GM18861 (cell line): ENCODE measurements at regions not wholly inside any gene's neighbourhood (a gene's known extent, or its start where the extent isn't known, plus 50 kb on each side); places are given as distances from the start of the nearest gene placed in this dataset.

Experiments
- ATAC-seq: cut with Tn5 transposase; IDR thresholded peaks from one replicate; pipeline ENCODE4 v1.9.1; 2021; ENCODE audit not compliant: unreplicated experiment

- ATAC-seq: no peak
Observed at GRCh38 chr7:17016402-17017010, 134.7 kb upstream of the AGR3 start.

- ATAC-seq: no peak
Observed at GRCh38 chr7:17019106-17019505, 137.3 kb upstream of the AGR3 start.

DNA sequence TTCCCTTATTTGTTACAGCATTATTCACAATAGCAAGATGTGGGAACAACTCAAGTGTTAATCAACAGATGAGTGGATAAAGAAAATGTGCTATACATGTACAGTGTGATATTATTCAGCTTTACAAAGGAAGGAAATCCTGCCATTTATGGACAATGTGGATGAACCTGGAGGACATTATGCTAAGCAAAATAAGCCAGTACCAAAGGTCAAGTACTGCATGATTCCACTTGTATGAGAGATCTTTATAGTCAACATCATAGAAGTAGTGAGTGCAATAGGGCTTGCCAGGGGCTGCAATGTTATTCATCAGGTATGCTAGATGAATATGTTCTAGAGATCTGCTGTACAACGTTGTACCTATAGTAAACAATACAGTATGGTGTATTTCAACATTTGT, 138.5 kb upstream of the AGR3 start:
- ATAC-seq: no peak

- no peak for ATAC-seq
Observed at GRCh38 chr7:17021205-17021604, 139.4 kb upstream of the AGR3 start.

DNA sequence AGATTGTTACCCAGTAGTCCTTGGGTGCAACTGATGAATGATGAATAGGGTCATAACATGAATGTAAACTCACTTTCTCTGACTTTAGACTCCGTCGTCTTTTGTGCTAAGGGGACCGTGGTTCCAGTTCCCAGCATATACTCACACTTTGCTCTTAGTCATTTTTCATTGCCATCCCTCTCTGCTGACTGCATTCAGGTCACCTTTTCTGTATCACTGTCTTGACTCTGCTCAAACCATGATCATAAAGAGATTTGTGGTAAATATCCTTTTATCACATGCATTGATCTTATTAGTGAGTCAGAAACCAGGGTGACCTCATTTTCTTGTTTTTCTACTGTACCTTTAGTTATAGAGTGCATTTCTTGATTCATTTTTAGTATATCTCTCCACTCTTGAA, 141.1 kb upstream of the AGR3 start:
- no peak for ATAC-seq

- ATAC-seq: no peak
Observed at GRCh38 chr7:17026269-17026668, 144.5 kb upstream of the AGR3 start.

GRCh38 chr7:17027143-17027788, 145.5 kb upstream of the AGR3 start:
- ATAC-seq: no peak

DNA sequence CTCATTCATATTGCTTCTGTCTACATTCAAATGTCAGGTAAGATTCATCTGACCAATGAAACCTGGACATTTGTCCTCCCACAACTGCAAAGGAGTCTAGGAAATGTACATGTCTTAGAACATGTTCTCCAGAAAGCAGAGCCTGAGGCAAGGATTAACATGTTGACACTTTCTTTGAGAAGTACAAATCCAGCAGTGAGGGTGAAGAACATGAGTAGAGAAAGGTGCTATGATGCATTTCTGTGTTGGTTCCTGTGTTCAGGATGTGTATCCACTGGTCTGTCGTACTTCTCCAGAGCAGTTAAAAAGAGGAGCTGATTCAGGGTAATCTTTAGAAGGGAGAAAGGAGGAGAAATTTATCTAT, 146.0 kb upstream of the AGR3 start:
- ATAC-seq: no peak

- ATAC-seq: no peak
Observed at GRCh38 chr7:17029150-17029549, 147.4 kb upstream of the AGR3 start.

GRCh38 chr7:17030559-17030958, 148.8 kb upstream of the AGR3 start:
- ATAC-seq: no peak

- ATAC-seq: no peak
Observed at GRCh38 chr7:17031906-17032551, 150.2 kb upstream of the AGR3 start.

DNA sequence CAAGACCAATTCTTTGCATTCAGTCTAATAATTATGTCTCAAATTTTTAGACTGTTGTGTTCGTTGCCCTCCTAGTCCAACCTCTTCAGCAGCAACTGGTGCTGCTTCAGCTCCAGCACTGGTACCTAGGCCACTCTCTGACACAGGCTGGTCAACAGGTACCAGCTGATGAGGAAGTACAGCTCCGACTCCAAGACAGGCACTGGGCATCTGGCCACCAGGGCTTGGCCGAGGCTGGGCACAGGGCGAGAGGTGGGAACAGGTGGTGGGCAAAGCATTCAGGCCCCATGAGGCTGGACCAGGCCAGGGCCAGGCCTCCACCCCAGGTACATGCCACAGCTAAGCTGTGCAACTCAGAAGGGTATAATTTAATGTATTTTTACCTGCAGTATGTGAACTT, 151.5 kb upstream of the AGR3 start:
- no peak for ATAC-seq

DNA sequence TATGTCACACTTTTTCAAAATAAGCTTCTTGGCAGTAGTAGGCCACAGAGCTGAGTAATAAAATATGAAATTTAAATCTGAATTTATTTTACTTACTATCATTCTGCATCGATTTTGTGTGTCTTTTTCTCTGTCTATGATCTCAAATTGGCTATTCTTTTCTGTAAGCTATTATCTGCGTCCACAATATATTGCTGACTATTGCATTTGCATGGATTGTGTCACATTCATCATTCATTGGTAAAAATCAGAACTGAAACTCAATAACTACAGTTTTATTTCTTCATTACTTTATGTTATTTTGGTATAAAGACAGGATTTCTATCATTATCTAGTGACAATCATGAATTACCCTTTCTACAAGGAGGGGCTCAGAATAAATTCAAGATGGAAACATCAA, 154.8 kb upstream of the AGR3 start:
- no peak for ATAC-seq

DNA sequence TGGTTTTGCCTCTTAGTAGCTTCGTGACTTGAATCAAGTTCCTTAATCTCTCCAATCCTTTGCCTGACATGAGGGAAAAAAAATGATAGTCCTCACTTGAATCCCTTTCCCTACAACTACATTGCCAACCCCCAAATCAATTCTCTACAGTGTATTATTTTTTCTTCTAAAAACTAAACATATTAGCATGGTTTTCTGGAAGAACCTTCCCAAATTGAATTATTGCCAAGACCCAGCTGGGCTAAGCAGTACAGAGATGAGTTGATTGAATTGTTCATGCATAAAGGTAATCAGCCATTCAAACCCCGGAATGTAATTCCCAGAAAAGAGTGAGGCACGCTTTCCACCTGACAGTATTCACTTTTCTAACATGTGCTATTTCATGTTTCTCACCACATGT, 155.6 kb upstream of the AGR3 start:
- no peak for ATAC-seq

GRCh38 chr7:17038160-17038782, 156.5 kb upstream of the AGR3 start:
- no peak for ATAC-seq

- ATAC-seq: no peak
Observed at GRCh38 chr7:17038783-17039170, 157.0 kb upstream of the AGR3 start.

DNA sequence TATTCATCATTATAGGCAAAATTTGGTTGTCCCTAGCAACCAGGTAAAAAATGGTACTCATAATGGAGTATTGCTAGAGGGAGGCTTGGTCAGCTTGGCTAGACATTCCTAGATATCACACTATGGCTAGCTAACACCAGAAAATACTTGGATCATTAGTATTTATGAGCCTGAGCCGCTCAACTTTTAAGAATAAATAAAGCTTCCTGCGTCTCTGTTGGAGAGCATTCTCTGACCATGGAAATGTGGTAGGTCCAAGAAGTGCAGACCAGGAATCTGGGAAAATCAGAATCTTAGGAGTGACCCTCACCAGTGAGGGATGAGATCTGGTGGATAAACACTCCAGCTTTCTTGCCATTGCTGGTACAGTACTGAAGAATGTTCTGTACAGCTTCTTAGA, 157.6 kb upstream of the AGR3 start:
- no peak for ATAC-seq

DNA sequence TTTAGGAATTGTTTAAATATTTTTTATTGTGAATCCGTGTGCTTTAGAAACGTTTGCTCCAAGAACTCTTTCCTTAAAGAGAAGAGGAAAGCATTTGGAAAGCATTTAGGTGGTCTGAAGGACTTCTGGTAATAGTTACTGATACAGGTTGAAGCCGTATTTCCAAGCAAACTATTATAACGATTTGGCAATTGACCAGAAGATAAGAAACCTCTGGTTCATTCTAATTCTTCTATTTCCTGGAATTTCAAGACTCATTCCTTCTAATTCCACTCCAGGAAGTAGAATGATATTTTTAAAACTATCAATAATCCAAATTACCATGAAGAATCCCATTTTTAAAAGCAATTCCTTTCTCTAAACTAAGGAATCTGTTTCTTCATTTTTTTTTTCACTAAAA, 158.9 kb upstream of the AGR3 start:
- ATAC-seq: no peak

GRCh38 chr7:17041324-17041723, 159.5 kb upstream of the AGR3 start:
- ATAC-seq: no peak

- no peak for ATAC-seq
Observed at GRCh38 chr7:17042211-17042610, 160.4 kb upstream of the AGR3 start.

GRCh38 chr7:17043012-17043877, 161.5 kb upstream of the AGR3 start:
- no peak for ATAC-seq
